ENCODE measurements at regions not wholly inside any gene's neighbourhood (a gene's known extent, or its start where the extent isn't known, plus 50 kb on each side); places are given as distances from the start of the nearest gene placed in this dataset.

- TF ChIP-seq POLR2A (IDR thresholded peaks at IDR 0.05) (no peak), CTCF (IDR thresholded peaks at IDR 0.05) (no peak), EP300 (IDR thresholded peaks at IDR 0.05) (no peak)
Measured at GRCh38 chr18:42196651-42197050, 241.6 kb downstream of the PIK3C3 start.
